Inflammatory macrophage treated with lipopolysaccharide for 1 hour (primary cell): ENCODE measurements at regions not wholly inside any gene's neighbourhood (a gene's known extent, or its start where the extent isn't known, plus 50 kb on each side); places are given as distances from the start of the nearest gene placed in this dataset.

ENCODE experiments used
- DNase-seq, 2 donors: peaks; one replicate each; pipeline ENCODE4 v3.0.0-alpha.2; 2020 to 2022

GRCh38 chr6:148128014-148128730 is 214.5 kb upstream of the SASH1 start:
- DNase-seq: peak; percentile 10 to 33

GRCh38 chr6:148134592-148134991 is 208.0 kb upstream of the SASH1 start:
- no peak for DNase-seq

- no peak for DNase-seq
Measured at GRCh38 chr6:148136586-148136985, 206.1 kb upstream of the SASH1 start.

- no peak for DNase-seq
Measured at GRCh38 chr6:148137652-148138051, 205.0 kb upstream of the SASH1 start.

GRCh38 chr6:148138573-148138972 is 204.1 kb upstream of the SASH1 start:
- DNase-seq: no peak

GRCh38 chr6:148140772-148141557 is 201.7 kb upstream of the SASH1 start:
- DNase-seq: no peak

GRCh38 chr6:148142821-148143220 is 199.8 kb upstream of the SASH1 start:
- DNase-seq: no peak

GRCh38 chr6:148143771-148144170 is 198.9 kb upstream of the SASH1 start:
- DNase-seq: no peak

- peak; percentile 17 to 77 for DNase-seq
Measured at GRCh38 chr6:148144917-148145521, 197.6 kb upstream of the SASH1 start.

GRCh38 chr6:148146717-148147462 is 195.7 kb upstream of the SASH1 start:
- no peak for DNase-seq

- no peak for DNase-seq
Measured at GRCh38 chr6:148147463-148147830, 195.2 kb upstream of the SASH1 start.

GRCh38 chr6:148151896-148152643 is 190.6 kb upstream of the SASH1 start:
- no peak for DNase-seq

- no peak for DNase-seq
Measured at GRCh38 chr6:148154668-148155067, 188.0 kb upstream of the SASH1 start.

- DNase-seq: no peak
Measured at GRCh38 chr6:148155293-148155692, 187.3 kb upstream of the SASH1 start.

GRCh38 chr6:148157841-148158240 is 184.8 kb upstream of the SASH1 start:
- DNase-seq: no peak

GRCh38 chr6:148164645-148165044 is 178.0 kb upstream of the SASH1 start:
- no peak for DNase-seq

GRCh38 chr6:148166339-148166968 is 176.2 kb upstream of the SASH1 start:
- DNase-seq: peak; percentile 8 to 38

GRCh38 chr6:148169706-148170105 is 172.9 kb upstream of the SASH1 start:
- DNase-seq: no peak

- no peak for DNase-seq
Measured at GRCh38 chr6:148170286-148170685, 172.4 kb upstream of the SASH1 start.

GRCh38 chr6:148173548-148173947 is 169.1 kb upstream of the SASH1 start:
- no peak for DNase-seq

- DNase-seq: no peak
Measured at GRCh38 chr6:148175550-148176188, 167.0 kb upstream of the SASH1 start.
